ENCODE measurements at regions not wholly inside any gene's neighbourhood (a gene's known extent, or its start where the extent isn't known, plus 50 kb on each side); places are given as distances from the start of the nearest gene placed in this dataset.

DNA sequence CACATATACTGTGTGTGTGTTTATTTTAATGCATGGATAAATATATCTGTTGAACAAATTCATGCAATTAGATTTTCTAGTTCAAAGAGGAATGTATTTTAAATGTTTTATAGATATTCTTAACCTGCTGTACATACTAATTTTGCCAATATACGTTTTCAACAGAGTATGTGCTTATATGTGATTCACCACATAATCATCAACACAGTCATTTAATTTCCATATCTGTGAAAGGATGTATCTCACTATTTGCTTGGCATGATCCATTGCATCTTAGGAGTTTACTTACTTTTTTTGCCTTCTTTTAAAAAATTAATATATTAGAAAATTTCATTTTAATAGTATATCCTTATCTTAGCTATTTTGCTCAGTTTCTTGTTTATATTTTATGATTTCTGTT lies 902.3 kb upstream of the CITED2 start:
- no peak overlapping the region for H3K4me2 ChIP-seq (ENCODE audit: insufficient read depth, low read length)
- H3K36me3 ChIP-seq (ENCODE audit: insufficient read depth, low read length), result no peaks in the 10 kb centered on the region
- TF ChIP-seq, protein P1, sequence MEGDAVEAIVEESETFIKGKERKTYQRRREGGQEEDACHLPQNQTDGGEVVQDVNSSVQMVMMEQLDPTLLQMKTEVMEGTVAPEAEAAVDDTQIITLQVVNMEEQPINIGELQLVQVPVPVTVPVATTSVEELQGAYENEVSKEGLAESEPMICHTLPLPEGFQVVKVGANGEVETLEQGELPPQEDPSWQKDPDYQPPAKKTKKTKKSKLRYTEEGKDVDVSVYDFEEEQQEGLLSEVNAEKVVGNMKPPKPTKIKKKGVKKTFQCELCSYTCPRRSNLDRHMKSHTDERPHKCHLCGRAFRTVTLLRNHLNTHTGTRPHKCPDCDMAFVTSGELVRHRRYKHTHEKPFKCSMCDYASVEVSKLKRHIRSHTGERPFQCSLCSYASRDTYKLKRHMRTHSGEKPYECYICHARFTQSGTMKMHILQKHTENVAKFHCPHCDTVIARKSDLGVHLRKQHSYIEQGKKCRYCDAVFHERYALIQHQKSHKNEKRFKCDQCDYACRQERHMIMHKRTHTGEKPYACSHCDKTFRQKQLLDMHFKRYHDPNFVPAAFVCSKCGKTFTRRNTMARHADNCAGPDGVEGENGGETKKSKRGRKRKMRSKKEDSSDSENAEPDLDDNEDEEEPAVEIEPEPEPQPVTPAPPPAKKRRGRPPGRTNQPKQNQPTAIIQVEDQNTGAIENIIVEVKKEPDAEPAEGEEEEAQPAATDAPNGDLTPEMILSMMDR (IDR thresholded peaks at IDR 0.05; ENCODE audit: extremely low read depth, low read depth, low read length), result no peak
- no peaks in the 10 kb centered on the region for H3K4me1 ChIP-seq (ENCODE audit: insufficient read depth, low read length)
- H3K9me3 ChIP-seq (ENCODE audit: low read depth, low read length), result no peaks in the 10 kb centered on the region
- H4K20me1 ChIP-seq (ENCODE audit: insufficient read depth, low read length), result no peaks in the 10 kb centered on the region
- no peak for DNase-seq (ENCODE audit: insufficient read length, low spot score, missing footprints)
- H2AFZ ChIP-seq (ENCODE audit: low read length), result no peak overlapping the region
- H3K79me2 ChIP-seq (ENCODE audit: insufficient read depth, low read length), result no peaks in the 10 kb centered on the region
- no peaks in the 10 kb centered on the region for H3K27me3 ChIP-seq (ENCODE audit: insufficient read depth, low read length)
- H3K4me3 ChIP-seq (ENCODE audit: insufficient read depth, low read length), result no peak overlapping the region
- no peak overlapping the region for H3K27ac ChIP-seq (ENCODE audit: low read depth, low read length)

DNA sequence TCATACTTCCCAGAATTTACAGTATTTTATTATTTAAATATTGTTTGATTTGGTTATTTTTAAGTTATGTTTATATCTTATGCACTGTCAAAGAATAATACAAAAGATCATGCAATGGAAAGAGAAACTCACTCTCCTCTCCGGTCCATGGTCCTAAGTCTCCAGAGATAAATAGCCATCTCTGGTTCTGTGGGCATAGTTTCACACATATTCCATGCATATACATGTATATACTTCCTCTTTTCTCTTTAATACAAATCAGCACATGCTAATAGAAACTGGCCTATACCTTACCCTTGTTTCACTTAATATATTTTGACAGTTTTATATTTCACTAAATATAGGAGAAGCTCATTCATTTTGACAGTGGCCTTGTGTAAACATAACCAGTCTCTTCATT lies 901.7 kb upstream of the CITED2 start:
- no peak for DNase-seq (ENCODE audit: insufficient read length, low spot score, missing footprints)
- no peaks in the 10 kb centered on the region for H3K79me2 ChIP-seq (ENCODE audit: insufficient read depth, low read length)
- no peaks in the 10 kb centered on the region for H3K36me3 ChIP-seq (ENCODE audit: insufficient read depth, low read length)
- TF ChIP-seq, protein P1 (IDR thresholded peaks at IDR 0.05; ENCODE audit: extremely low read depth, low read depth, low read length), result no peak
- H4K20me1 ChIP-seq (ENCODE audit: insufficient read depth, low read length), result no peaks in the 10 kb centered on the region
- H3K4me3 ChIP-seq (ENCODE audit: insufficient read depth, low read length), result no peak overlapping the region
- no peaks in the 10 kb centered on the region for H3K4me1 ChIP-seq (ENCODE audit: insufficient read depth, low read length)
- no peak overlapping the region for H3K27ac ChIP-seq (ENCODE audit: low read depth, low read length)
- H3K9me3 ChIP-seq (ENCODE audit: low read depth, low read length), result no peaks in the 10 kb centered on the region
- no peaks in the 10 kb centered on the region for H3K27me3 ChIP-seq (ENCODE audit: insufficient read depth, low read length)
- H2AFZ ChIP-seq (ENCODE audit: low read length), result no peak overlapping the region
- no peak overlapping the region for H3K4me2 ChIP-seq (ENCODE audit: insufficient read depth, low read length)

DNA sequence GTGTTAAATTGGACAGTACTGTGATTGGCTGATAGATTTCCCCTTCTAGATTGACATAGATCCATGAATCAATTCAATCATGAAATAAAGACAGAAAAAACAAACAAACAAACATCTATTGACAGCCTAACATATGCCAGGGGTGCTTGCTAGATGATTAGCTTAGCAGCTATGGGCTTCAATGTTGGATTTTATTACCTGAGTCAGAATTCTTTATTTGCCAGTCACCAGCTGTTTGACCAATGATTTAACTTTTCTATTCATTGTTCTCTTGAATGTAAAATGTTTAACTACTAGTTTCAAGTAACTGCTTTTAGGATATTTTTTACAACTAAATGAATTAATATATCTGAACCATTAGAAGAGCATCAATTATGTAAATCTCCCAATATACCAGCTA lies 901.3 kb upstream of the CITED2 start:
- no peaks in the 10 kb centered on the region for H3K4me1 ChIP-seq (ENCODE audit: insufficient read depth, low read length)
- H3K4me2 ChIP-seq (ENCODE audit: insufficient read depth, low read length), result no peak overlapping the region
- no peak for DNase-seq (ENCODE audit: insufficient read length, low spot score, missing footprints)
- no peak overlapping the region for H2AFZ ChIP-seq (ENCODE audit: low read length)
- no peaks in the 10 kb centered on the region for H3K27me3 ChIP-seq (ENCODE audit: insufficient read depth, low read length)
- no peaks in the 10 kb centered on the region for H3K9me3 ChIP-seq (ENCODE audit: low read depth, low read length)
- H4K20me1 ChIP-seq (ENCODE audit: insufficient read depth, low read length), result no peaks in the 10 kb centered on the region
- H3K79me2 ChIP-seq (ENCODE audit: insufficient read depth, low read length), result no peaks in the 10 kb centered on the region
- no peak overlapping the region for H3K27ac ChIP-seq (ENCODE audit: low read depth, low read length)
- H3K36me3 ChIP-seq (ENCODE audit: insufficient read depth, low read length), result no peaks in the 10 kb centered on the region
- TF ChIP-seq, protein P1 (IDR thresholded peaks at IDR 0.05; ENCODE audit: extremely low read depth, low read depth, low read length), result no peak
- no peak overlapping the region for H3K4me3 ChIP-seq (ENCODE audit: insufficient read depth, low read length)

DNA sequence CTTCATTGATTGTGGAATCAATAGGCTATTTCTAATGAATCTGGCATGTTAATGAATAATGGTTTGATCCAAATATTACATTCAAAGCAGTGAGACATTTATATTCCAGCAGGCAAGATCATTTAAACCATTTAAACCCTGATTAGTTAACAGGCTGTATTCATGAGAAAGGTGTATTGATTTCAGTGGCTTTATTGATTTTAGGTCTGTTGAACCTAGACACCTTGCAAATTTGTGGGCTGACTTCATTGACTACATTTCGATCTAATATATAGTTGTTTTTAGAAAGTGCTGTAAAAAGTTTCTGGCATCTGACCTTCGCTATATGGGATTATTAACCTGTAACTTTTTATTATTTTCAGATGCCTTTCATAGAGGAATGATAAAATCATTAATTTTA lies 900.1 kb upstream of the CITED2 start:
- H3K27me3 ChIP-seq (ENCODE audit: insufficient read depth, low read length), result no peaks in the 10 kb centered on the region
- DNase-seq (ENCODE audit: insufficient read length, low spot score, missing footprints), result no peak
- H3K9me3 ChIP-seq (ENCODE audit: low read depth, low read length), result no peaks in the 10 kb centered on the region
- no peaks in the 10 kb centered on the region for H4K20me1 ChIP-seq (ENCODE audit: insufficient read depth, low read length)
- no peak overlapping the region for H3K4me2 ChIP-seq (ENCODE audit: insufficient read depth, low read length)
- TF ChIP-seq, protein P1 (IDR thresholded peaks at IDR 0.05; ENCODE audit: extremely low read depth, low read depth, low read length), result no peak
- no peaks in the 10 kb centered on the region for H3K79me2 ChIP-seq (ENCODE audit: insufficient read depth, low read length)
- no peaks in the 10 kb centered on the region for H3K4me1 ChIP-seq (ENCODE audit: insufficient read depth, low read length)
- no peak overlapping the region for H2AFZ ChIP-seq (ENCODE audit: low read length)
- H3K4me3 ChIP-seq (ENCODE audit: insufficient read depth, low read length), result no peak overlapping the region
- no peaks in the 10 kb centered on the region for H3K36me3 ChIP-seq (ENCODE audit: insufficient read depth, low read length)
- H3K27ac ChIP-seq (ENCODE audit: low read depth, low read length), result no peak overlapping the region
